ENCODE measurements at regions not wholly inside any gene's neighbourhood (a gene's known extent, or its start where the extent isn't known, plus 50 kb on each side); places are given as distances from the start of the nearest gene placed in this dataset.

DNA sequence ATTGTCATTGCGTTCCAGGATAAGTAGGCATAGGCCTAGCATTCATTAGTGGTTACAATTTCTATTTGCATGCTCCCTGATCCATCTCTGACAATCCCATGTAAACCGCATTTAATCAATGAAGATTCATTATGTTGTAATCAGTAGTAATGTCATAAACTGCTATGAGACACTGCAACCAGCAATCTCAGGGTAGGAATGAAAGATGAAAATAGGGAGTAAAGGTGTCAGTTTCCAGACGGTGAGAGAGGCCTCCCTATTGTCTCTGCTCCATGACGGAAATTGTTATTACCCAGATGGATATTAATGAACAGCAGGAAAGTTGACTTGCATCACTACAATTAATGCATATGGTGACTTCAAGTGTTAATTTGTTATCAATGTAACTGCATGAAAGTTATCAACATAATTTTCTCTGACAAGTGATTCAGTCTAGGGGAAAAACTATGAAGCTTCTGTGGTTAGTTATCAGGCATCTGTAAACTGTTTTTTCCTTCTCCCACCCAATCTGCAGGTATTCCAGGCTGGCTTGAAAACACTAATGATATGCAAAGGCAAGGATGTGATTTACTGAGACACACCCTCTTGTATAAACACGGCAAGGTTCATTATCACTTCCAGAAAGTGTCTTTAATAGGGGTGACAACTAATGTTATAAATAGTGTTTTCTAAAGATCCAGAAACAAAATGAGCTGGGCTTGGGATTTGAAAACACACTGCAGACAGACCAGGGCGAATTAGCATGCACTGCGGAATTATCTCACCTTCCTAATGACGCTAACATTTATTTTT lies 73.5 kb downstream of the ZNF622 start (continued):
- TF ChIP-seq TOPORS (CRISPR knock-in tag; IDR thresholded peaks at IDR 0.05) = no peak
- no peak for TF ChIP-seq RFX3 (CRISPR knock-in tag; IDR thresholded peaks at IDR 0.05)
- TF ChIP-seq, protein P1, sequence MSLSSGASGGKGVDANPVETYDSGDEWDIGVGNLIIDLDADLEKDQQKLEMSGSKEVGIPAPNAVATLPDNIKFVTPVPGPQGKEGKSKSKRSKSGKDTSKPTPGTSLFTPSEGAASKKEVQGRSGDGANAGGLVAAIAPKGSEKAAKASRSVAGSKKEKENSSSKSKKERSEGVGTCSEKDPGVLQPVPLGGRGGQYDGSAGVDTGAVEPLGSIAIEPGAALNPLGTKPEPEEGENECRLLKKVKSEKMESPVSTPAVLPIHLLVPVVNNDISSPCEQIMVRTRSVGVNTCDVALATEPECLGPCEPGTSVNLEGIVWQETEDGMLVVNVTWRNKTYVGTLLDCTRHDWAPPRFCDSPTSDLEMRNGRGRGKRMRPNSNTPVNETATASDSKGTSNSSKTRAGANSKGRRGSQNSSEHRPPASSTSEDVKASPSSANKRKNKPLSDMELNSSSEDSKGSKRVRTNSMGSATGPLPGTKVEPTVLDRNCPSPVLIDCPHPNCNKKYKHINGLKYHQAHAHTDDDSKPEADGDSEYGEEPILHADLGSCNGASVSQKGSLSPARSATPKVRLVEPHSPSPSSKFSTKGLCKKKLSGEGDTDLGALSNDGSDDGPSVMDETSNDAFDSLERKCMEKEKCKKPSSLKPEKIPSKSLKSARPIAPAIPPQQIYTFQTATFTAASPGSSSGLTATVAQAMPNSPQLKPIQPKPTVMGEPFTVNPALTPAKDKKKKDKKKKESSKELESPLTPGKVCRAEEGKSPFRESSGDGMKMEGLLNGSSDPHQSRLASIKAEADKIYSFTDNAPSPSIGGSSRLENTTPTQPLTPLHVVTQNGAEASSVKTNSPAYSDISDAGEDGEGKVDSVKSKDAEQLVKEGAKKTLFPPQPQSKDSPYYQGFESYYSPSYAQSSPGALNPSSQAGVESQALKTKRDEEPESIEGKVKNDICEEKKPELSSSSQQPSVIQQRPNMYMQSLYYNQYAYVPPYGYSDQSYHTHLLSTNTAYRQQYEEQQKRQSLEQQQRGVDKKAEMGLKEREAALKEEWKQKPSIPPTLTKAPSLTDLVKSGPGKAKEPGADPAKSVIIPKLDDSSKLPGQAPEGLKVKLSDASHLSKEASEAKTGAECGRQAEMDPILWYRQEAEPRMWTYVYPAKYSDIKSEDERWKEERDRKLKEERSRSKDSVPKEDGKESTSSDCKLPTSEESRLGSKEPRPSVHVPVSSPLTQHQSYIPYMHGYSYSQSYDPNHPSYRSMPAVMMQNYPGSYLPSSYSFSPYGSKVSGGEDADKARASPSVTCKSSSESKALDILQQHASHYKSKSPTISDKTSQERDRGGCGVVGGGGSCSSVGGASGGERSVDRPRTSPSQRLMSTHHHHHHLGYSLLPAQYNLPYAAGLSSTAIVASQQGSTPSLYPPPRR (CRISPR knock-in tag; IDR thresholded peaks at IDR 0.05; ENCODE audit: borderline replicate concordance) = no peak
- TF ChIP-seq ZNF180 (CRISPR knock-in tag; IDR thresholded peaks at IDR 0.05; ENCODE audit: borderline replicate concordance, low read depth) = no peak
- no peak for TF ChIP-seq ZNF570 (CRISPR knock-in tag; IDR thresholded peaks at IDR 0.05; ENCODE audit: borderline replicate concordance)

DNA sequence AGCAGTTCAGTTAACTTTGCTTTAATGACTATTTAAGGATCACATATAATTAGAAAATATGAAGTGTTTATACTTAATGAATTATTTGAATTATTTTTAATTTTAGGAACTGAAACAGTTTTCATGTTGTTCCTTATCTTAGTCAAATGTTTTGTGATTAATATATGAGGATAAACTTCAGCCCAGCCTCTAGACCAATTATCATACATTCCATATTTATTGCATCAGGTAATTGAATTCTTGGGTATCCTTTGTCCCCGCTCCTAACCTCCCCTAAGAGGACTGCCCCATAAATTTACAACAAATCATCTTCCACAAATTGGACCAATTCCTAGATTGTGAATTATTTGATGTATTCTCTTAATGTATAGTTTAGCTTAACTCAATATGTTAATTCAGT lies 74.8 kb downstream of the ZNF622 start:
- Histone ChIP-seq H3K27me3 (ENCODE audit: control insufficient read depth in 1 of 2, insufficient read depth in 2 of 2, low read length in 2 of 2) (no peaks in the 10 kb centered on the region; a peak in 1 of 5 replicates), H3K4me2 (ENCODE audit: low read depth, low read length) (no peak overlapping the region), H3K9ac (ENCODE audit: insufficient read depth, low read depth, low read length) (no peak overlapping the region), H2AFZ (ENCODE audit: low read length) (no peak overlapping the region), H4K20me1 (ENCODE audit: insufficient read depth, low read length) (no peaks in the 10 kb centered on the region), H3K4me1 (ENCODE audit: insufficient read depth, low read length) (no peaks in the 10 kb centered on the region), H3K4me3 (replicated peaks in 1 of 3; ENCODE audit: insufficient read depth in 1 of 3, low read depth in 2 of 3, low read length in 3 of 3) (no peak overlapping the region), H3K36me3 (replicated peaks in 1 of 2; ENCODE audit: control insufficient read depth in 1 of 2, insufficient read depth in 2 of 2, low read length in 2 of 2) (no peaks in the 10 kb centered on the region), H3K27ac (ENCODE audit: extremely low read length, insufficient read depth, low read length) (no peak overlapping the region), H3K9me3 (ENCODE audit: low read length) (no peaks in the 10 kb centered on the region), H3K79me2 (ENCODE audit: insufficient read depth, low read length) (no peaks in the 10 kb centered on the region)
- ATAC-seq (no peak), DNase-seq (ENCODE audit: low spot score) (no peak), FAIRE-seq (no peak)
- no peak for TF ChIP-seq ZNF530 (CRISPR knock-in tag; IDR thresholded peaks at IDR 0.05; ENCODE audit: low read depth)
- TF ChIP-seq, protein P2, sequence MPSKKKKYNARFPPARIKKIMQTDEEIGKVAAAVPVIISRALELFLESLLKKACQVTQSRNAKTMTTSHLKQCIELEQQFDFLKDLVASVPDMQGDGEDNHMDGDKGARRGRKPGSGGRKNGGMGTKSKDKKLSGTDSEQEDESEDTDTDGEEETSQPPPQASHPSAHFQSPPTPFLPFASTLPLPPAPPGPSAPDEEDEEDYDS (CRISPR knock-in tag; IDR thresholded peaks at IDR 0.05) = no peak
- POLR2A ChIA-PET = no interaction called here
- CTCF ChIA-PET (ENCODE audit: low intra/inter-chr PET ratio, low total read pairs) = no interaction called here
- 0% methylated on average over 1 of the region's 1 CpG for WGBS (ENCODE audit: low lambda C conversion rate)
- BruUV-seq (replicated peaks) = no TSS peak
- intact Hi-C loops (cut with micrococcal nuclease; ENCODE audit: unreplicated experiment) (no loop called here), in situ Hi-C loops (cut with HindIII; ENCODE audit: extremely low pct_ligation_motif_present, low pct_unique_long_range_greater_than_20kb) (no loop called here)
